ENCODE measurements at regions not wholly inside any gene's neighbourhood (a gene's known extent, or its start where the extent isn't known, plus 50 kb on each side); places are given as distances from the start of the nearest gene placed in this dataset.

DNA sequence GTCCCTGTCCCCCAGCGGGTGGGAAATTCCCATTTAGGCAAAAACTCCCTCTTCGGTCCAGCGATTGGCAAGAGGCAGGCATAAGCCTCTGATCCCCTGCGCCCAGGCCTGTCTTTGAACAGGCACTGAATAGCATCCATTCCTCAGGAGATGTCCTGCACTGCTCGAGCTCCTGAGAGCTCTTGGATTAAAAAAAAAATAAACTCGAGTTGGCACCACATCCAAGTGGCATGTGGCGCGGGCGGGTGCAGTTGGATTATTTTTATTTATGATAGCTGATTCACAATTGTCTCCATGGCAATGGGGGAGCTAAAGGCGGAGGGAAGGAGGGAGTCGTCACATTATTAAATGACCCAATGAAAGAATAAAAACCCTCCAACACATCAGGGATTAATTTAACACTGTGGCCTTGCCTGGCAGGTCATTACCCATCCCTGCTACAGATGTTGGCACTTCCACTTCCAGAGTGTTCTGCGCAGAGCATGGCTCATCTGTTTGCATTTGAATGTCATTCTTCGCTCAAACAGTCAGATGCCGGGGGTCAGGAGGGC, 207.2 kb downstream of the AACS start:
- Histone ChIP-seq H3K9me3 (replicated peaks) (no peaks in the 10 kb centered on the region), H3K36me3 (no peaks in the 10 kb centered on the region), H3K4me1 (no peaks in the 10 kb centered on the region), H3K27me3 (no peaks in the 10 kb centered on the region), H3K4me3 (no peak overlapping the region), H3K27ac (no peak overlapping the region)
- no peak for DNase-seq

DNA sequence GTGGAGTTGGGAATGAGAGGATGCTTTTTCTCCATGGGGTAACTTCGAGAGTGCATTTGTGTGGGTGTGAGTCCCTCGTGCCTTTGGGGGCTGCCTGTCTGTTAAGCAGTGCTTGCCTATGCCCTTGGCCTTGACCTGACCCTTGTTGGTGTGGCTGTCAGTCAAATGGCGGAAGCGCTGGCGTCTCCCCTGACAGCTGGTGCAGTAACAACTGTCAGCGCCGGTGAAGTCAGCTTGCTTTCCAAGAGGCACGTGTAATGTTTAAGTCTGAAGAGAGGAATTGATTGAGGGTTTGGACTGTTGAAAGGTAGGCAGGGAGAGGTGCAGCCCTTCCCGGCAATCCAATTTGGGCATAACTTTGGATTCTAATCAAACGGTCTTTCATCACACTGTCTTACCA, 211.3 kb downstream of the AACS start:
- H3K4me3 ChIP-seq: no peak overlapping the region
- no peaks in the 10 kb centered on the region for H3K4me1 ChIP-seq
- no peak overlapping the region for H3K27ac ChIP-seq
- no peaks in the 10 kb centered on the region for H3K27me3 ChIP-seq
- peak; percentile 10 to 11 for DNase-seq
- H3K9me3 ChIP-seq (replicated peaks): no peaks in the 10 kb centered on the region
- H3K36me3 ChIP-seq: no peaks in the 10 kb centered on the region

DNA sequence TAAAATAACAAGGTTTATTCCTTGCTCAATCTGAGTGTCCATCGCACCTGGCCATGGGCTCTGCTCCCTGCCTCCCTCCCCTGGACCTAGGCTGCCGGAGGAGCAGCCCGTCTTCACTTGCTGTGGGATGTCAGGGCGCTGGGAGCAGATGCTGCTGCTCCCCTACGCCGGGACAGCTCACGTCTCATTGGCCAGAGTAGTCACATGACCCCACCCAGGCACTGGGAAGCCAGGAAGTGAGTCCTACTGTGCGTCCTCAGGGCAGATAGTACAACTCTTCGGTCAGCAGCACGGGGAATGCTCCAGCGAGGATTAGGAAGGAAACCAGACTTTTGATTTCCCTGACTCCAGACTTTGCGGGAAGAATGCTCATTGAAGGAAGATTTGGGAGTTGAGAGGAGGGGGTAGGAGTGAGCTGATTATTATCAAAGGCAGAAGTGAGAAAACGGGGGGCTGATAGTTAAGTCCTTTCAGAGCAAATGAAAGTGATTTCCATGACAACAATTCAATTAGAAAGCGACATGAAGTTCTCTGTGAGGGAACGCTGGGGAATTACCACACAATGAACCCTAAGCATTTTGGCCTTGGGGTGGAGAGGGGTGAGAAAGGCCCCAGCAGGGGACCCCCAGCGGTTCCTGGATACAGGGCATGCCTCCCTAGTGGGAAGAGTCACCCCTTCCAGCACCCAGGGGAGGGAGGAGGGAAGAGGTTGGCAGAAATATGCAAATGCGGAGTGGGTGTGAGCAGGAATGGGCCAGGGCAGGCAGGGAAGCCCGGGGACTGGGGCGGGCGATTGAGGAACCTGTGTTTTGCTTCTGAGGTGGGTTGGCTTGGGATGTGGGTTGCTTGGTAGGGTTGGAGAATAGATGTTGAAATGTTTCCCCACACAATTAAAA, 215.5 kb downstream of the AACS start:
- Histone ChIP-seq H3K27ac (no peak overlapping the region), H3K36me3 (no peaks in the 10 kb centered on the region), H3K4me3 (no peak overlapping the region), H3K4me1 (no peaks in the 10 kb centered on the region), H3K27me3 (no peaks in the 10 kb centered on the region), H3K9me3 (replicated peaks) (no peaks in the 10 kb centered on the region)
- no peak for DNase-seq

DNA sequence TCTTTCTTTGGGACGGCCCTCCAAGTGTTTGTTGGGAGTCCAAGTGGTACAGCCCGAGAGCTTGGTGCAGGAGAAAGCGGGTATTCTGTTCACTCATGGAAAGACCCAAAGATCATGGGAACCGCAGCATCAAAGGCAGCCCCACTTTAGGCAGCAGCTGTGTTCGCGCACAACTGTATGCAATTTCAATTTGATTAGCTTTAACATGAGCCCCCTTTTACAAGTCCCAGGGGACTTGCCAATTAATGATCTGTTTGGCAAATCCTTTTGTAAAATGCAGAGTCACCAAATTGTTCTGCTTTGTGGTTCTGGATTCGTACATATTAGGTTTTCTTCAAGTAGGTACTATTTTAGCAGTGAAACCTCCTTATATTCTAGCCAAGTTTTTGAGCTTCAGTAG, 217.7 kb downstream of the AACS start:
- H3K9me3 ChIP-seq (replicated peaks): no peaks in the 10 kb centered on the region
- H3K4me1 ChIP-seq: no peaks in the 10 kb centered on the region
- no peaks in the 10 kb centered on the region for H3K27me3 ChIP-seq
- no peak overlapping the region for H3K4me3 ChIP-seq
- H3K36me3 ChIP-seq: no peaks in the 10 kb centered on the region
- no peak overlapping the region for H3K27ac ChIP-seq
- DNase-seq: no peak

DNA sequence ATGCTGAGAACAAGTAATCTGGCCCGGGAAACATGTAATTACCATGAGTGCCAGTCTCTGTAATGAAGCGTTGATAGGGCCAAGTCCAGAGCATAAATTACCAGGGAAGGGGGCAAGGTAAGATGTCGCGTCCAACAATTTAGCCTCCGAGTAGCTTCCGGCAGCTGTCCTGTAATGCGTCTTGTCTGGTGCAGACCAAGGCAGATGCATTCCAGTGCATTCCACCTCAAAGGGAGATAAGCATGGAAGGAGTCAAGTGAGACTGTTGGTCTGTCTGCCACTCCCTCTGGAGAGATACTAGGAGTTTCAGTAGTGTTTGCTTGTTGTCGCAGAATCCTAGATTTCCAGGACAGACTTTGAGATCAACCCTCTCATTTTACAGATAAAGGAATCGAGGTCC, 218.3 kb downstream of the AACS start:
- Histone ChIP-seq H3K36me3 (no peaks in the 10 kb centered on the region), H3K27ac (no peak overlapping the region), H3K9me3 (replicated peaks) (no peaks in the 10 kb centered on the region), H3K27me3 (no peaks in the 10 kb centered on the region), H3K4me3 (no peak overlapping the region), H3K4me1 (no peaks in the 10 kb centered on the region)
- no peak for DNase-seq

DNA sequence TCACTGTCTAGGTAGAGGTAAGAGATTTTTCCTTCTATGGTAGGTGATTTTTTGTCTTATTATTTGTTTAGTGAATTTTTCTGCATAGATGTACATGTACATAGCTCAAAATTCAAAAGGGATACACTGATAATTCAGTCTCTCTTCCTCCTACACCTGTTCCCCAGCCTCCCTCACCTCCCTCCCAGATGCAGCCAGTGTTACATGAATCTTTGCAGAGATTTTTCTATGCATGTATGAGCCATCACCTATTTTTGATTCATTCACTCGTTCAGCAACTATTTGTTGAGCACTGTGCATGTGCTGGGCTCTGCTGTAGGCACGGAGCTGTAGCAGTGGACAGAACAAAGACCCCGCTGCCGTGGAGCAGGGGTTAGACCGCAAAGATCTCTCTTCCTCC, 218.9 kb downstream of the AACS start:
- Histone ChIP-seq H3K4me3 (no peak overlapping the region), H3K27ac (no peak overlapping the region), H3K36me3 (no peaks in the 10 kb centered on the region), H3K27me3 (no peaks in the 10 kb centered on the region), H3K4me1 (no peaks in the 10 kb centered on the region), H3K9me3 (replicated peaks) (no peaks in the 10 kb centered on the region)
- no peak for DNase-seq

DNA sequence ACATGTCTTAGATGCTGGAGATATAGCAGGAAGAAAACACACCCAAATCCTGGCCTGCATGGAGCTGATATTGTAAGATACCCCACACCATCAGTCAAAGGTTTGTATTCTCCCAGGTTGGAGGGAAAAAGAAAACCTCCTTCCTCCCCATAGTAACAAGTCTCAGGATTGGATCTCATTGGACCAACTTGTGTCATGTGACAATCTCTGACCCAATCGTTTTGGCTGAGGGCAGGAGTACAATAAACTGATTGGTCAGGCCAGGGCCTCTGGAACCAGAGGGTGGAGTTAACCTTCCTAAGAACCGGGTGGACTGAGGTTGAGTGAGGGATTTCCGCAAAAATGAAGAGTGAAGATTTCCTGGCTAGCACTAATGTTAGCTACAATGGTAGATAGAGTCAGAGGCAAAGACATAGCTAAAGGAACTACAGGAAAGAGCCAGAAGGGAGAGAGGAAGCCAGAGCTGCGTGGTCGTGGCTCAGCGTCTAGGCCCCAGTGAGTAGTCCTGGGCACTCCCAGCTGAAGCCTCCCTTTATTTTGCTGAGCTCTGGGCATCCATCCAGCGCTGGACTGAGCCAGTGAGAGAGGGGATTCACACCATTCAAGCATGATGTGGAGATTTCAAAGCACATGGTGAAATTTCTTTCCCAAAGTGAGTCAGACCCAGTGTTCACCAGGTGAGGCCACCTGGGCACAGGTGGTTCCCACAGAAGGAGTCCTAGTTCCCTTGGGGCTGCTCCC, 219.9 kb downstream of the AACS start:
- H3K4me1 ChIP-seq: no peaks in the 10 kb centered on the region
- H3K27ac ChIP-seq: no peak overlapping the region
- DNase-seq: peak in 1 of 2 experiments; percentile 12
- H3K27me3 ChIP-seq: no peaks in the 10 kb centered on the region
- H3K4me3 ChIP-seq: no peak overlapping the region
- H3K9me3 ChIP-seq (replicated peaks): no peaks in the 10 kb centered on the region
- H3K36me3 ChIP-seq: no peaks in the 10 kb centered on the region

DNA sequence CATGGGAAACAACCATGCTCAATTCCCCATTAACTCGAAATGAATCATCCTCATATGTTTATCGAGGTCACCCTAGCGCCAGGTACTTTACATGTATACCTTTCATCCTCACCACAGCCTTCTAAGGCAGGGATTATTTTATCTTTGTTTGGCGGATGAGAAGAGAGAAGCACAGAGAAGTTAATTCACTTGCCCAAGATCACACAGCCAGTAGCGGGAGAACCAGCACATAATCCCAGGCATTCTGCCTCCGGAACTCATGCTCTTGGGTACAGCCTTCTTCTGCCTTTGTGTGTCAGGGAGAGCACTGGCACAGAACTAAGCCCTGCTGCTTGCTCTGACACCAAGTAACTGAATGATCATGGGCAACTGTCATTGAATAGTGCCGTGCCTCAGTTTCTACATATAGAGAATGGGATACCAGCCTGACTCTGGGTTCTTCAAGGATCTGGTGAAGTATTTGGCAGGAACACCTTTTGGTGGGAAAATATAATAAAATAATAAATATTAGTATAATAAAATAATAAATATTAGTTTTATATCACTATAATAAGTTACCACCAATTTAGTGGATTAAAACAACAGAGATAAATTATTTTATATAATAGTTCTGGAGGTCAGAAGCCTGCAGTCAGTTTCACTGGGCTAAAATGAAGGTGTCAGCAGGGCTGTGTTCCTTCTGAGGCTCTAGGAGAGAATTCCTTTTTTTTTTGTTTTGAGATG, 220.9 kb downstream of the AACS start:
- H3K4me1 ChIP-seq: no peaks in the 10 kb centered on the region
- no peaks in the 10 kb centered on the region for H3K36me3 ChIP-seq
- H3K4me3 ChIP-seq: no peak overlapping the region
- no peaks in the 10 kb centered on the region for H3K27me3 ChIP-seq
- no peaks in the 10 kb centered on the region for H3K9me3 ChIP-seq (replicated peaks)
- no peak overlapping the region for H3K27ac ChIP-seq
- no peak for DNase-seq

DNA sequence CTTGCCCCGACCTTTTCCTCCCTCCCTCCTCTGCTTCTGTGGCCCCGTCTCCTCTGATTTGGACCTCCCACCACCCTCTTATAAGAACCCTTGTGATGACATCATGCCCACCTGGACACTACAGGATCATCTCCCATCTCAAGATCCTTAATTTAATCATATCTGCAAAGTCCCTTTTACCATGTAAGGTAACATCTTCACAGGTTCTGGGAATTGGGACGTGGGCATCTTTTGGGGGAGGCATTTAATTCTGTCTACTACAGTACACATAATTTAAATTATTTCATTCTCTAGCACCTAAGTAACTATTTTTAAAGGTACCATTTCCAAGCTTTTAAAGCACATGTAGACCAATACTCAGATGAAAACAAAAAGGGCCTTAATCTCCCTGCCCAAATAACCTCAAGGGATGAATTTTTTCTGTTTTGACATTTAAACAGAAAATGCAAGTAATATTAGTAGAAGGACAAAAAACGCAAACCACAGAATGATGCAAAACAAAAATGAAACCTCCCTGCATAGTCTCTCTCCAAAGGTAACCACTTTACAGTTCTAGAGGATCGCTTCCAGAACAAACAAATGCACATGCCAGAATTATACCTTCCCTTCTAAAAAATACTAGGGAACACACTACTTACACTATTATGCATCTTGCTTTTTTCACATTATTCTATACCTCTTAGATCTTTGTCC, 222.1 kb downstream of the AACS start:
- H3K4me1 ChIP-seq: no peaks in the 10 kb centered on the region
- DNase-seq: no peak
- H3K27ac ChIP-seq: no peak overlapping the region
- no peaks in the 10 kb centered on the region for H3K36me3 ChIP-seq
- no peak overlapping the region for H3K4me3 ChIP-seq
- no peaks in the 10 kb centered on the region for H3K27me3 ChIP-seq
- no peaks in the 10 kb centered on the region for H3K9me3 ChIP-seq (replicated peaks)

DNA sequence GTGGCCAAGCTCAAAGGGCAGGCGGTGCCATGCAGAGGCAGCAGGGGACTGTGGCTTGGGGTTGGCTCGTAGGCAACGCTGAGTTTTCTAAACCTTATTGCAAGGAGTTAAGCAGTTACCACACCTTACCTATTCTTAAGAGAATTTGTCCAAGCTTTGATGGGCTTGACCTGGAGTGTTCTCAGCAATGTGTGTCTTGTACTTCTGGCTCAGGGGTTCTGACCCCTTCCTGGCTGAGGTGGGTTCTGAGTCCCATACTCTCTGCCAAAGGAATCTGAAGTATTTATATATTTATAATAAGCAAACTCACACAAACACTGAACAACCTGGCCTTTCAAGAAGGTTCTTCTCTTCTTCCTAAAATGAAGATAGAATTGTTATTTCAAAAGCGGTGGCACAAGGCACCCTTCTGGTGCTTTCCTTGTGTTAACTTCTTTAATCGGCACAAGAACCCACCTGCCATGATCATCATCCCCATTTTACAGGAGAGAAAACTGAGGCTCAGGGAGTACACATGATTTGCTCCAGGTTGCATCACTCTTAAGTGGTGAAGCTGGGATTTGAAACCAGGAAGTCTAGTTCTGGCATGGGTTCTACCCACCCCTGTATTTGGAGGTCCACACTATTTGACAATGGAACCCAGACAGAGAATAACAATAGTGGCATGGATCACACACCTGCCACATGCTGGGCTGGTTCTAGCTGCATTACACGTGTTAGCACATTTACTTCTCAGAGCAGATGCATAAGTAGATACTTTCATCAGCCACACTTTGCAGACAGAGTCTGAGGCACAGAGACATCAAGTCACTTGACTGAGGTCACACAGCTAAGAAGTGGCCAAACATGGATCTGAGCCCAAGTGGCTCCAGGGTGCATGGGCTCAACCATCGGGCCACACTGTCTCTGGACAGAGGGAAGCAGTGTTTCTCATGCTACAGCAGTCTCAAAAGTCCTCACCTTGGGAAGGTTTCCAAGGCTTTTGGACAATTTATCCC, 224.0 kb downstream of the AACS start:
- no peaks in the 10 kb centered on the region for H3K36me3 ChIP-seq
- no peaks in the 10 kb centered on the region for H3K27me3 ChIP-seq
- no peak for DNase-seq
- H3K9me3 ChIP-seq (replicated peaks): no peaks in the 10 kb centered on the region
- H3K27ac ChIP-seq: no peak overlapping the region
- H3K4me3 ChIP-seq: no peak overlapping the region
- no peaks in the 10 kb centered on the region for H3K4me1 ChIP-seq

DNA sequence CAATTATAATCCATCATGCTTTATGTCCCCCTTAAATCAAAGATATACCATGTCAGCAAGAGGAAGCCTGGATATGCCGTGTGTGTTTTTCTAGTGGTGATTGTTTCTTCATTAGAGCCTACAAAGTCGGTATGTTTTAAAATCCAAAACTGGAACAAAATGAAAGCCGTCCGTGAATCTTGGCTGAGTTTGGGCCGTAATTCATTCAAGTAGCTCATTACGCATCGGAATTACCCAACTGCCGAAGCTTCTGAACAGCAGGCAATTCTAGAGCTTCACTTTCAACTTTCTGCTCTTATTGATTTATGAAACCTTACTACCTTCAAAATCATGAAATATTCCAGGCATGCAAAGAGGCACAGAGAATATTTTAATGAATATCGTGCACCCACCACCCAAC, 224.7 kb downstream of the AACS start:
- H3K27me3 ChIP-seq: no peaks in the 10 kb centered on the region
- DNase-seq: no peak
- no peak overlapping the region for H3K27ac ChIP-seq
- no peaks in the 10 kb centered on the region for H3K36me3 ChIP-seq
- no peaks in the 10 kb centered on the region for H3K9me3 ChIP-seq (replicated peaks)
- no peaks in the 10 kb centered on the region for H3K4me1 ChIP-seq
- H3K4me3 ChIP-seq: no peak overlapping the region

DNA sequence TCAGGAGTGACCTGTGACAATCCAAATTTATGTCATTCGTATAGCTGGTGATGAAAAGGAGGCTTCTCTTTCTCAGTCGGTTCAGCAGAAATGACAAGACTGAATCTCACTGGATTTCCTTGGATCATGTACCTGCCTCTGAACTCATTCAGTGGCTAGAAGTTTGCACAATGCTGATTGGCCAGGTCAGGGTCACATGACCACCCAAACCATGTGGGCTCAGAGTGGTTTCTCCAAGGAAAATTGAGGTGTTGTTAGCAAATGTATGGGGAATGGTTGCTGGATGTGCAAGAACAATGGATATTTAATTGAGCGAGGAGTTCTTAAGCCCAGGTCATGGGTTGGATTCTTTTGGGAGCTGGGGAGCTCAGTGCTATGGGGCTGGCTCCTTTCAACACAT, 227.5 kb downstream of the AACS start:
- H3K4me1 ChIP-seq: no peaks in the 10 kb centered on the region
- no peaks in the 10 kb centered on the region for H3K27me3 ChIP-seq
- no peaks in the 10 kb centered on the region for H3K9me3 ChIP-seq (replicated peaks)
- DNase-seq: no peak
- H3K36me3 ChIP-seq: no peaks in the 10 kb centered on the region
- no peak overlapping the region for H3K4me3 ChIP-seq
- H3K27ac ChIP-seq: no peak overlapping the region

DNA sequence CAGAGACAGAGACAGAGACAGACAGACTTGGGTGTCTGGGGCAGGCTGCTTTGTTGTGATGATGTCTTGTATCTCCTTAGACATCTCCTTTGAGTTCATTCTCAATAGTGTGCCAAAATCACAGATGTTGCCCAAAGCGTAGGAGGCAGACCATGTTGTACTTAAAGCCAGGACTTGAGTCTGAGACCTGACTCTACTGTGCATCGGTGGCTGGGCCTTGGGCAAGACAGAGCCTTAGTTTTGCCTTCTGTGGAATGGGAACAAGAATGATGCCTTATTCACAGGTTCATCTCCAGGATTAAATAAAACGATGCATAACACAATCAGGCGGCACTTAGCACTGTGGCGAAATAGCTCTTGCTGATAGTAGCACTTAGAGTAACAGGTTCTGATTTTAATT, 230.3 kb downstream of the AACS start:
- Histone ChIP-seq H3K27me3 (no peaks in the 10 kb centered on the region), H3K9me3 (replicated peaks) (no peaks in the 10 kb centered on the region), H3K27ac (no peak overlapping the region), H3K4me1 (no peaks in the 10 kb centered on the region), H3K36me3 (no peaks in the 10 kb centered on the region), H3K4me3 (no peak overlapping the region)
- no peak for DNase-seq

All from SJCRH30 (cell line).